Activated T-cell treated with anti-CD3 and anti-CD28 coated beads for 4 hours (primary cell): ENCODE measurements at regions not wholly inside any gene's neighbourhood (a gene's known extent, or its start where the extent isn't known, plus 50 kb on each side); places are given as distances from the start of the nearest gene placed in this dataset.
"Not testable (repeated sequence)": the region's sequence is repeated elsewhere in the genome, so short reads cannot be mapped to it uniquely, and the experiment has no call there.

Source experiments
- DNase-seq: peaks from one replicate; pipeline ENCODE4 v3.0.0-alpha.2; 2020

- no peak for DNase-seq
Observed at GRCh38 chr11:15670520-15671070, 555.9 kb downstream of the INSC start.

GRCh38 chr11:15671216-15671615 is 556.5 kb downstream of the INSC start:
- DNase-seq: no peak

GRCh38 chr11:15672825-15673224 is 558.1 kb downstream of the INSC start:
- no peak for DNase-seq

- no peak for DNase-seq
Observed at GRCh38 chr11:15673408-15673831, 558.7 kb downstream of the INSC start.

GRCh38 chr11:15674756-15675155 is 560.0 kb downstream of the INSC start:
- no peak for DNase-seq

- DNase-seq: no peak
Observed at GRCh38 chr11:15675683-15676082, 561.0 kb downstream of the INSC start.

GRCh38 chr11:15677181-15677580 is 562.5 kb downstream of the INSC start:
- no peak for DNase-seq

- no peak for DNase-seq
Observed at GRCh38 chr11:15683528-15683927, 568.8 kb downstream of the INSC start.

GRCh38 chr11:15685306-15685705 is 570.6 kb downstream of the INSC start:
- DNase-seq: no peak

GRCh38 chr11:15686259-15686658 is 571.5 kb downstream of the INSC start:
- DNase-seq: not testable (repeated sequence)

GRCh38 chr11:15687342-15687741 is 572.6 kb downstream of the INSC start:
- DNase-seq: no peak

GRCh38 chr11:15688351-15688792 is 573.6 kb downstream of the INSC start:
- DNase-seq: no peak

GRCh38 chr11:15690320-15690719 is 575.6 kb downstream of the INSC start:
- no peak for DNase-seq

GRCh38 chr11:15692739-15693138 is 578.0 kb downstream of the INSC start:
- DNase-seq: no peak

- no peak for DNase-seq
Observed at GRCh38 chr11:15695096-15695721, 580.5 kb downstream of the INSC start.

GRCh38 chr11:15696069-15696468 is 581.3 kb downstream of the INSC start:
- no peak for DNase-seq

GRCh38 chr11:15697437-15698236 is 582.9 kb downstream of the INSC start:
- no peak for DNase-seq

GRCh38 chr11:15698855-15699254 is 584.1 kb downstream of the INSC start:
- DNase-seq: no peak

- DNase-seq: no peak
Observed at GRCh38 chr11:15699978-15700377, 585.3 kb downstream of the INSC start.

- DNase-seq: no peak
Observed at GRCh38 chr11:15700456-15700855, 585.7 kb downstream of the INSC start.

- no peak for DNase-seq
Observed at GRCh38 chr11:15704064-15704463, 589.3 kb downstream of the INSC start.

GRCh38 chr11:15704556-15704955 is 589.8 kb downstream of the INSC start:
- no peak for DNase-seq

- DNase-seq: no peak
Observed at GRCh38 chr11:15705891-15706290, 591.2 kb downstream of the INSC start.

- DNase-seq: no peak
Observed at GRCh38 chr11:15707194-15707593, 592.5 kb downstream of the INSC start.
